HG02970 (cell line): ENCODE measurements at regions not wholly inside any gene's neighbourhood (a gene's known extent, or its start where the extent isn't known, plus 50 kb on each side); places are given as distances from the start of the nearest gene placed in this dataset.

Experiments
- ATAC-seq: cut with Tn5 transposase; IDR thresholded peaks from one replicate; pipeline ENCODE4 v1.9.1; 2021; ENCODE audit warnings: mild to moderate bottlenecking, moderate library complexity, moderate number of reproducible peaks; ENCODE audit not compliant: unreplicated experiment, low FRiP score

DNA sequence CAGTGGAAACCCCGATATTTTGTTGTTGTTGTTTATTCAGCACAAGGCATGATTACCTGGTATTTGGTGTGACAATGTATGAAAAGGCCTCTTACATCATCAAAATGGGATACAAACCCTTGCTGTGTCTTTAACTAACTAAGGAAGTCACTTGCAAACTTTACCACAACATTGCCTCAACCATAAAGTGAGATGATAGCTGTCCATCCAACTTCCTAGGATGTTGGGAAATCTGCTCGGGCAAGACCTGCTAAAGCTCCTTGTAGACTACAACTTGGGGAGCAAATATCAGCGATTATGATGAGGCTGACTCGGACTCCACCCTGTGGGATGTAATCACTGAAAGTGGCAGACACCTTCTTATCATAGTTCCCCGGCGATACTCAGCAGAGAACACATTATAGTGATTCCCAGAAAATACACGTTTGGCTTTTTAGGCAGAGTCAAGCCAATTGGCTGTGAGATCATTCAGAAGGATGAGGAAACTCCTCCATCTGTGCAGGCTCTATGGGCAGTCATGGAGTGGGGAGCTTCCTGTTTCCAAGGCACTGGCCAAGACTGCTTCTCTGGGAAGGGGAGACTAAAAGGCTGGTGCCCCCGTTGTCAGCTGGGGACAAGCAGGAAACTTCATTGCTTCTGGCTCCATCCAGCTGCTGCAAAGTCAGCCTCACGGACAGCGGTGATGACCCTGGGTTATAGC lies 289.0 kb downstream of the RNF144A start:
- no peak for ATAC-seq

DNA sequence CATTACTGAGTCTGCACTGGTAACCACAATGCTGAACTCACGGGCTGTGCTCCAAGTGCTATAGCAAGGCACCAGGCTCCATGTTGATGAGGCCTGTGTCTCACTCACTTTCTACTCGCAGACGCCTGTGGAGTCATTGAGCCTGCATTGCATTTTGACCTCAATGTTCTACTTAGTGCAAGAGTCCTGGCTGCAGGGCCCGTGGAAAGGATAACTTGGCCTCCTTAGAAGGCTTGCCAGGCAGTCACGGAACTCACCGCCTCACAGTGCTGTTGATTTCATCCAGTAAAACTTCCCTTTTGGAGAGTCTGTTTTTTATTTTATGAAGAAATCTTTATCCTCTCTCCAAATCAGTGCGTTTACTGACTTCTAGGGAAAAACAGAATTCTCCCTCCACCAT lies 290.4 kb downstream of the RNF144A start:
- no peak for ATAC-seq

DNA sequence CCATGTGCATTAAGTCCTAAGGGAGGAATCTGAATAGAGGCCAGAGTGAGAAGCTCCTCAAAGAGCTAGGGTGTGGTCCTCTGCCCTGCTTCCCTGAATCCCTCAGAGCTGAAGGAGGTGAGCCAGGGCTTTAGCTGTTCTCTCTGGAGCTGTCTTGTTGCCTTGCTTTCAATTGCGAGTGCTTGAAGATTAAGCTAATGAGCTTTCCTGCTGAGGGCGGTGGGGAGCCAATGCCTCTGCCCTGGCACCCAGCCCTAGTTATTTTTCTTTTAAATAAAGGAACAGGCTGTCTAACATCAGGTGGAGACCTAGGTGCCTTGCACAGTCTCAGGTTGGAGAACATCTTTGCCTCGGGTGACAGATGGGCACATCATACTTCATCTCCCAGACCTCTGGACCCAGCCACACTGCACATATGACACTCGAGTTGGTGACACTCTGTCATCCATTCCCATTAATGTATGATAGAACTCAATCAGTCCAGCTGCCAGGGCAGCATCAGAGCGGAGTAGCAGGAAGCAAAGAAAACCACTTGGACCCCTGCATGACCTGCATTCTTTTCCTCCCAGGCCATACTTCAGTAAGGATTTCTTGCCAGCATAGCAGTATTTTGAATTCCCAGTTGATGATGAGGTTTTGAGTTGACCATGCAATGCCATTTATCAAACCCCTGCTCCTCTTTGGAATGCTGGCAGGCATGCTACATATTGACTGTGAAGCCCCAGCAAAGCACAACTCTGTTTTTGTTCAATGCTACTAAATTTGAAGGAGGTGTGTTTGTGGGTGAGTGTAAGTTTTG lies 292.7 kb downstream of the RNF144A start:
- no peak for ATAC-seq

DNA sequence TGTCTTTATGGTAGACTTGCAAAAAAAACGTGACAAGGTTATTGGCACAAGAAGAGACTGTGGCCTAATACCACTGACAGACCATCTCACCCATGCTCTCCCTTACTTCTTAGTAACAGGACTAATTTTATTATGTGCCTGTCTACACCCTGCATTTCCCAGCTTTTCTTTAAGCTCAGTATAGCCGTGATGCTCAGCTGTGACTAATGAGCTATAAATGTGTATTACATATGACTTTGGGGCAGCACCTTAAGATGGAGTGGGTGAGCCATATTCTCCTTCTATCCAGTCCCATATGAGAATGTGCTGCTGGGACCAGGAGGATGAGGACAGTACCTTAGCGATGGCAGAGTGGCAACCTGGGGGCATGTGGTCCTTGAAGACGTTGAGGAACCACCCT lies 293.5 kb downstream of the RNF144A start:
- ATAC-seq: no peak

DNA sequence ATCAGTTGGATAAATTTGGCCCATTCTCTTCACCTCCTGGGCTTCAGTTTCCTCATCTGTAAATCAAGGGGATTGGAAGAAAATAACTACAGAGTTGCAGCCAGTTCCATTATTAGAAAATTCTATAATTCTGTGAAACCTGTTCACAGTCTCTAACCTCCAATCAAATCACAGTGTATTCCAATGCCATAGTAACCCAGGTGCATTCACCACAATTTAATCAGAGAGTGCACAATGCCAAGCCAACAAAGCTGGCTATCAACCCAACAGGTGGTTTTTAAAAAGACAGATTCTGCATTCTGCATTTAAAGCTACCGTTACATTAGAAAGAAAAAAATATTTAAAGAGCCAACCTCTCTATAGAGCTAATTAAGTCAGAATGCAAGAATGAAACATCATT lies 308.6 kb downstream of the RNF144A start:
- ATAC-seq: no peak

DNA sequence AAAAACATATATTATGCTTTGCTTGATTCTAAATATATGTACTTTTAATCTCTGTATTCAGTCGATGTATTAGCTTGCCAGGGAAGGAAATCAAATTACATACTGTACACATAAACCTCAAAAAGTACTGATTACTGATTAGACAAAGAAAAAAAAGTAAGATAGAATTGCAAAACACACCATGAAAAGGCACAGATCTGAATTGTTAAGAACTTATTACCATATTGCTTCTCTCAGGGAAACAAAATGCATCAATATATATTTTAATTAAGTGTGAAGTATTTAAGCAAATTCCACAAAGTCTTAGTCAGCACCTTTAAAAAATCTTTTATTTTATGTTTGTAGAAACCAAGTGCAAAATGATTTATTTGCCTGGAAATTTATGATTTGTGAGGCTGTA lies 309.3 kb downstream of the RNF144A start:
- no peak for ATAC-seq

DNA sequence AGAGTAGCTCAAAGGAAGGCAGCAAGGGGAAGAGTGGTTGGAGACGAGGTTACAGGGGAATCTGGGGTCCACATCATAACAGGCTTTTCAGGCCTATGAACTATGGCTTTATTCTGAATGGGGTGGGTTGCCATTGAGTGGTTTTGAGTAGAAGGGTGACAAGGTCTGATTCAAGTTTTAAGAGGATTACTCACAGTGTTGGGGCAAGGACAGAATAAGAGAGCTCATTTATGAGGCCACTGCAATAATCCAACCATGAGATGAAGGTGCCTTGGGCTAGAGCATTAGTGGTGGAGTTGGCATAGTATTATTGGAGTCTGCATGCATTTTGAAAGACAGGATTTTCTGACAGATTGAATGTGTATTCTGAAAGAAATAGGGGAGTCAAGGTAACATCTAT lies 315.9 kb downstream of the RNF144A start:
- no peak for ATAC-seq

DNA sequence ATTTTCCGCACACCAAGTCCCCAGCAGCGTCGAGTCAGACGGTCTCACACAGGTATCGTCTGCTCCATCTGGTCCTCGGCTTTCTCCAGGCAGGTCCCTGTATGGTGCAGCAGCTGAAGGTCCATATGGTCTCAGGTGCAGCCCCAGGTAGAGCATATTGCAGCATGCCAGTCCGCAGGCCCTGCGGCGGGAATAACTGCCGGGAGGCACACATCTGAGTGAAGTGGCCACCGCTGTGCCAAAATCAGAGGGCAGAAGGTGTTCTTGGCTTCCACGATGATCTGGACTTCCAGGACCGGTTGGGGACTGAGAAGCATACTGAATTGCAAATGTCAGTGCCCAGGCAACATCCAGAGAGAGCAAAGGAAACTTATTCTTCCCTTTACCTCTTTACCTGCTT lies 320.3 kb downstream of the RNF144A start:
- no peak for ATAC-seq

DNA sequence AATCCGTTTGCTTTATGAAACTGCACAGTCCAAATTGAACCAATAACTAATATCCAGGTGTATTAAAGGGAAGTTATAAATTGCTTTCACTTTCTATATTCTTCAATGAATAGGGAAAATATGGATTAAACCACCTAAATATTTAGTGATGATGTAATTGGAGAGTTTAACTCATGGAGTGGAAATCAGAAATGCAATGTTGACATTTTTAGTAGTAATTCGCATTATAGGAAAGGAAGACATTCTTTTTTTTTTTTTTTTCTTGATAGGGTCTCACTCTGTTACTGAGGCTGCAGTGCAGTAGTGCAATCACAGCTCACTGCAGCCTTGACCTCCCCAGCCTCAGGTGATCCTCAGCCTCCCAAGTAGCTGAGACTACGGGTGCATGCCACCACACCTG lies 321.9 kb downstream of the RNF144A start:
- no peak for ATAC-seq

DNA sequence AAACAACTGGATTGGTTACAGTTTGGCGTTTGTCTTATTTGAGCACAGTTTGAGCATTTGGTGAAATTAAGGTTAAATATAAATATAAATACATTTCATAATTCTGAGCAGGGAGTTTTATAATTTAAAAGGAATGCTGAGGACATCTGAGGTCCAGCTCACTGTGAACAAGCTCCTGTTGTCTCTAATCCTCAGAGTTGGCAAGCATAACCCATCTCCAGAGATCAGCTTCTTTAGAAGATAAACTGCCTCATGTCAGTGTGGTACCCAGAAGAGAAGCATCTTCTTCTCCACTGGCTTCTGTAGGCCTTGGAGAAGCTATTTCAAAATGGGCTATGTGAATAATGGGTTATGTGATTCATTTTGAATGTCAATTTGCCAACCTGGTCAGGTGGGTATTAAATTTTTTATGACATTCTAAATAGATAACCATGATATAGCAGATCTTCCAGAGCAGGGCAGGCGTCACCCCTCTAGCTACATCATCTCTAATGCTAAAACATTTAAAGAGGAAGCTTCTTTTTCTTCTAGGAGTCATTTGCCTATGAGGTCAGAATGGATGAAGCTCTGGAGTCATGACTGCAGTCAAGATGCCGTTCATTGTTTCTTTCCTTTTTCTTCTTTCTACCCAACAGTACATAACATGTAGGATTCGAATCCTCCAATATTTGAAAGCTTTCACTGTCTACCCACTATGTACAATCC lies 324.0 kb downstream of the RNF144A start:
- no peak for ATAC-seq

DNA sequence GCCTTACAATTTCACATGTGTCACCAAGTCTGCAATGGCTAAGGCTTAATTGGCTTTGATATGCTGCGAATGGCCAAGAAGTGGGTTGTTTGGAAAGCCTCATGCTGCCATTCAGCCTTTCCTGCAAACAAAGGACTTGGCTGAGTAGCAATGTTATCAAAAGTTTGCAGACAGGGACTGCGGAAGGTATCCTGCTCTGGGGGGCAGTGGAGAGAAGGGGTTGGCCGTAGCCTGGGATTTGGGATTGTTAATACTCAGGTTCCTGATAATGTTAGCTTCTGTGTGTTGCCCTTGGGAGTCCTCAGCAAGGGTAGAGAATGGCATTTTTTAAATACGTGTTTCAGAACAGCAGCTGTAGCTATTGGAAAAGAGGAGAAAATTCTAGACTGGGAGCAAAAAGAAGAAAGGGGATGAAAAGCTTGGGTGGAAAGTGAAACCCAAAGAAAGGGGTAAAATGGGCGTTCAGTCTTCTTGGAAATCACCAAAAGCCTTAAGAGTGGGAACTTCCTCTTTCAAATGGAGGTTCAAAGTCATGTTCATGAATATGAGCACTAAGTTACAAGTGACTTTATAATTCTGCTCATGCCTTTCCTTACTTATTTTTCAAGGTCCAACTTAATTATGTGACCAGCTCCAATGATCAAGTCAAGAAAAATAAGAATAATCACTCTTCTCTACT lies 325.1 kb downstream of the RNF144A start:
- ATAC-seq: no peak

DNA sequence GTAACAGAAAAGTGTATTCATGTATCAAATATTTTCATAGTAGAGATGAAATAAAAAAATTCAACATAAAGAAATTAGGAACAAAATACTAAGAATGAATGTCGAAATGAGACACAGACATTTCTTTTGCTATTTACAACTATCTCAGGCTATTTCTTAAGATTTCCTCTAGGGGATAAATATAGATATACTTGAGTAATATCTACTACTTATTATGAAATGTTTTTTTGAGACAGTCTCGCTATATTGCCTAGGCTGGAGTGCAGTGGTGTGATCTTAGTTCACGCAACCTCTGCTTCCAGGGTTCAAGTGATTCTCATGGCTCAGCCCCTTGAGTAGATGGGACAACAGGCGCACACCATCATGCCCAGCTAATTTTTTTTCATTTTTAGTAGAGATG lies 326.1 kb downstream of the RNF144A start:
- ATAC-seq: no peak

DNA sequence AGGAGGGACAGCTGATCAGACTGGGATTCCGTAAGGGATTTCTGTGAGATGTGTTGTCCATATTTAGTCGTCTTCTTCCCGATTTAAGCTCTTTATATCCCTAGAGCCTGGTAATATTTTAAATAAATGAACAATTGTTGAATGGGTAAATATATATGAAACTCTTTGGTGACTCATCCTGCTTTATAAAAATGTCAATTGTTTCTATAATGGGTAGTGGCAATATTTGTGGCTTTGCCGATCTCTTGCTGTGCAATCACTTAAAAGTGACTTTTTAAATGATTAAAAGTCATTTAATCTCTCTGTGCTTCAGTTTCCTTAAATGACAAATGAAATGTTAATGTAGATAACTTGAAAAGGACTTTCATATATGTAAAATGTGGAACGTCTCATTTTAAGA lies 339.2 kb downstream of the RNF144A start:
- no peak for ATAC-seq

DNA sequence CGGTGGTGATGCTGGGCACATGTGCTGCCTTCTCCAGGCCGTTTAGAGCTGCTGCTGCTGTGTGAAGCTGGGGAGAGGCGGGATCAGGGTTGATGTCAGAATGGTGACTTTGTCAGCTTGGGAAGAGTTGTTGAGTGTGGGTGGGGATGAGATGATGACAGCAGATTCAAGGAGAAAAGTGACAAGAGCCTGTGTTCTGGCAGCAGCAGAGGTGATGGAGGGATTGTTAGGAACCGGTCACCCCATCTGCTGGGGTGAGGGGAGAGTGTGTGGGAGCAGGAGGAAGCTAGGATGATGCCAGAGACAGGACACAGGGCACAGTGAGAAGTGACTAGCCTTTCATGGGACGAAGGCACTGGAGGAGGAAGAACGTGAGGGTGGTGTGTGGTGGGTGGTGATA lies 345.5 kb downstream of the RNF144A start:
- no peak for ATAC-seq

DNA sequence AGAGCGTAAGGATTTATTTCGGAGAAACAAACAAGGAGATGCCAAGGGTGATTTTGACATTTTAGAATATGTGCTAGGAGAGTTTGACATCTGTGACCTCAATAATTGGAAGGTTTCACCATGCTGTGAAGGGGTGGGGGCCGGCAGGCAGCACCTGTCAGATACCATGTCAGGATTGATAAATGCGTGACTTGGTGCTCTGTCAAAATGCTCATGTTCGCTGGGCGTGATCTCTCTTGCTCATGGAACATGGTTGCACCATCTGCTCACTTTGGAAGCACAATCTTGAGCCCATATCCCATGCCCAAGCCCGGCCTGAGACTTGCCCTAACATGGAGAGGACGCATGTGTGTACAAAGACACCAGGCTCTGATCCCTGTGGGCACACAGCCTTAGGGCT lies 347.6 kb downstream of the RNF144A start:
- no peak for ATAC-seq

DNA sequence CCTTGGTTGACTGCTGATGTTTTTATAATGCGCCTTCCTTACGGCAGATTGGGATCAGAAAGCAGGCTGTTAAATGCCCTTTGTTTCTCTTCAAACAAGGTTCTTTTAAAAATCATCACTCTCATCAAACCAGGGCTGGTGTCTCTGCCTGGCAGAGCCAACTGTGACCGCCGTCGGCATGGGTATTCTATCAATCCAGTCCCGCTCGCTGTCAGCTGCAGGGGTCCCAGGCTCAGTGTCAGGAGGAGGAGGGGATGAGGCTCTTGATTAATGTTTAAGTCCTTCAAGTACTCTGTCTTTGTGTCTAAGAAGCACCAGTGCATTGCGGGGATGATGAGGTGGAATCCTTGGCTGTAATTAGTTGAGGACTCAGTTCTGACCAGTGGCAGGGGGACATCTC lies 348.1 kb downstream of the RNF144A start:
- no peak for ATAC-seq

DNA sequence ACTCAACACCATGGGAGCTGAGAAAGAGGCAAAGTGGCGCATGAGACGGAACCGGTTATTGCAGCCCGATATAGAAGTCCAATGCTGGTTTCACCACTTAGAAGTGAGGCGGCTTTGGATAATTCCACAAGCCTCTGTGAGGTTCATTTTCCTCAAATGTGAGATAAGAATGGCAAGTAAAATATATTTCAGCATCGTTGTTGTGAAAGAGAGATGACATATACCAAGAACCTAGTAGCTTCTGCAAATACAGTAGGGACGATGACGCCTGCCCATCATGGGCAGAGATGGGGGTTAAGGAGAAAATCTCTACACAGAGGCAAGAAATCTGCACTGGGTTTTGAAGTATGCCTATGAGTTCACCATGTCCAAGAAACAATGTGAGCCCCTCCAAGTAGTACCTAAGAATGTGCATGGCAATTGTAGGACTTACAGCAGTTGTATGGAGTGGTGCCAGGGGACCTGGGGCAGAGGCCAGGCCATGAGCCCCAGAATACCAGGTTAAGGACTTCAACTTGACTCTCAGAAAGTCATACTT lies 352.0 kb downstream of the RNF144A start:
- ATAC-seq: no peak

DNA sequence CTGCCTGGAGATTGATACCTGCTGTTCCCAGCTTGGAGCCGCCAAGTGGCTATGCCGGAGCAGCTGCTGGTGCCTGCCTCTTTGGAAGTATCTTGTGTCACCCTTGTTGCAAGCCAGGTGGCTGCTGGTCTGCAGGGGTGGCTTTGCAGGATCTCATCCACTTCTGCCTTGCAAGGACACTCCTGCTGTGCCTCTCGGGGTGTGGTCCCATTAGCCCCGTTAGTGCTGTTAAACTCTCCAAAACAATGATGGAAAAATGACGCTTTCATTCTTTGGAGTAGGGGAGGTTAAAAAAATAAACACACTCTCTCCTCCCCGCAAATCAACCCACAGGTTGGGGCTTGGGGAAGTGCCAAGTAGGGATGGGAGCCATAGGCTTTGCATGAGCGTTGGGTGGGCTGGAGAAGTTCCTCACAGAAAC lies 352.8 kb downstream of the RNF144A start:
- no peak for ATAC-seq

DNA sequence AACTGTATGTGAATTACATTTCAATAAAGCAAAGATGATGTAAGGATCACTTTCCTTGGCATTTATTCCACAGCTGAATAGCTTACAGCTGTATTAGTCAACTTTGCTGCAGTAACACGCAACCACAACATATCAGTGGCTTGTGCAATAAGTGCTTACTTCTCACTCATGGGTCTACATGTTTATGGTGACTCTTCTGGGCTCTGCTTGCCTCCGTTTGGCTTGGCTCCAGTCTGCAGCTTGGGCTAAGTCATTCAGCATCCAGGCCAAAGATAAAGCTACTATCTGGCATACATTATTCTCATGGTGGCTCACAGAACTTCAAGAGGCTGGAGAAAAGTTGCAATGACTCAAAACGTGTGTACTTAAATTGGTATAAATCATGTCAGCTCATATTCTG lies 355.0 kb downstream of the RNF144A start:
- no peak for ATAC-seq

DNA sequence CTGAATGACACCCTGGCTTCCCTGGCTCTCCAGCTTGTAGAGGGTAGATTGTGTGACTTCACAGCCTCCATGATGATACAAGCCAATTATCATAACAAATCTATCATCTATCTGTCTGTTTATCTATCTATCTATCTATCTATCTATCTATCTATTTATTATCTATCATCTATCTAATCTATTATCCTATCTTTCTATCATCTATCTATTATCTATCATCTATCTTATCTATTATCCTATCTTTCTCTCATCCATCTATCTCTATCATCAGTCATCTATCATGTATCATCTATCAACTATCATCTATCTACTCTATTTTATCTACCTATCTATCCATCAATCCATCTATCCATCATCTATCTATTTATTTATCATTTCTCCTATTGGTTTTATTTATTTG lies 361.8 kb downstream of the RNF144A start:
- ATAC-seq: no peak
